Gastrocnemius medialis (tissue), 4 donors: ENCODE measurements at regions not wholly inside any gene's neighbourhood (a gene's known extent, or its start where the extent isn't known, plus 50 kb on each side); places are given as distances from the start of the nearest gene placed in this dataset.

Experiments used
- CTCF ChIP-seq, 5 experiments: fragments of 450-650 bp in 3 of 5; fragments of 200-600 bp in 2 of 5; sonication (generic) in 2 of 5; IDR thresholded peaks in 4 of 5; conservative IDR thresholded peaks in 1 of 5; 1 replicate in 4 of 5; 2 replicates in 1 of 5; pipeline ENCODE4 v1.5.1; 2016 to 2019; ENCODE audit warnings: antibody characterized with exemption in 5 of 5, mild to moderate bottlenecking in 3 of 5, moderate library complexity in 3 of 5
- POLR2A ChIP-seq, 2 donors: fragments of 450-650 bp; IDR thresholded peaks; one replicate each; pipeline ENCODE4 v1.6.1; 2017; ENCODE audit warnings: antibody characterized with exemption in 2 of 2, mild to moderate bottlenecking in 2 of 2, moderate library complexity in 2 of 2

DNA sequence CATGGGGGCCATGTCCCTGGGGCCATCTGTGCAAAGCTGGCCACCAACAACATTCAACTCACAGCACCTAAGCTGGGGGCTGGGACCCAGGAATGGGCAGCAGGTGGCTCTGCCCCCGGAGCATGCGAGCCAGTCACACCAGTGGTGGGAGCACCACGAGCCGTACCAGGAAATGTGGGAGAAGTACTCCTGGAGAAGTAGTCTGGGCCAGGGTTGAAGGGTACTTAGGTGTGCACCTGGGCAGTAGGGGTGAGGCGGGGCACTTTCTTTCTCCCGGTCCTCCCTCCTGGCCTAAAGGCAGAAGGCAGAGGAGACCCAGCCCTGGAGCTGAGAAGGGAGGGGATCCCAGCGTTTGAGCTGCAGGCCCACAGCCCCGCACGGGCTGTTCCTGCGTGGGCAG is 94.2 kb downstream of the PLXNA1 start:
- TF ChIP-seq POLR2A (IDR thresholded peaks at IDR 0.05) (no peak), CTCF (IDR thresholded peaks at IDR 0.05 in 4 of 5, conservative IDR thresholded peaks at IDR 0.05 in 1 of 5) (no peak)
